ENCODE measurements at regions not wholly inside any gene's neighbourhood (a gene's known extent, or its start where the extent isn't known, plus 50 kb on each side); places are given as distances from the start of the nearest gene placed in this dataset.
"Not testable (repeated sequence)": the region's sequence is repeated elsewhere in the genome, so short reads cannot be mapped to it uniquely, and the experiment has no call there.

GRCh38 chr6:126983779-126984178, 134.7 kb upstream of the RSPO3 start:
- no peak for DNase-seq (ENCODE audit: low read depth)
- no peak overlapping the region for H3K4me3 ChIP-seq (ENCODE audit: control insufficient read depth, low read depth, low read length)
- no peak for TF ChIP-seq CTCF (conservative IDR thresholded peaks at IDR 0.05; ENCODE audit: control insufficient read depth, insufficient read depth, low read depth, low read length)

DNA sequence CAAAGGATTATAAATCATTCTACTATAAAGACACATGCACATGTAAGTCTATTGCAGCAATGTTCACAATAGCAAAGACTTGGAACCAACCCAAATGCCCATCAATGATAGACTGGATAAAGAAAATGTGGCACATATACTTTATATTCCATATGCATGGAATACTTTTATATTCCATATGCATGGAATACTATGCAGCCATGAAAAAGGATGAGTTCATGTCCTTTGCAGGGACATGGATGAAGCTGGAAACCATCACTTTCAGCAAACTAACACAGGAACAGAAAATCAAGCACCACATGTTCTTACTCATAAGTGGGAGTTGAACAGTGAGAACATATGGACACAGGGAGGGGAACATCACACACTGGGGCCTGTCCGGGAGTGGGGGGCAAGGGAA, 130.3 kb upstream of the RSPO3 start:
- not testable (repeated sequence) for DNase-seq (ENCODE audit: low read depth); H3K4me3 ChIP-seq (ENCODE audit: control insufficient read depth, low read depth, low read length)

DNA sequence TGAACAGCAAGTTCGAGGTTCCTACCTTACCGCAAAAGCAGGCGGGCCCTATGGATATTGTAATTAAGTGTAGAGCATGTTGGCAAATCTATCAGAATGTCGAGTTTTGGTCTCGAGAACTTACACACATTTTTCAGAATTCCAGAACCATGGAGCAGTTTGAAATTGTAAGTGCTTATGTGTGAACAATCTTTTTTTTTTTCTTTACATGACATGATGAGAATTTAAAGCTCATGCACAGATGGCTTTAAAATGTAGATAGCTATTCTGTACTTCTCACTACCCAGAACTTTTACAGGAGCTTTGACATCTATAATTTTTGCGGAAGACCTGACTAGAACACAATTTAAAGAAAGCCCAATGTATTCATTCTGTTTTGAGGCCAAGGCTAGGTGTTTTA, 117.8 kb upstream of the RSPO3 start:
- no peak for TF ChIP-seq CTCF (conservative IDR thresholded peaks at IDR 0.05; ENCODE audit: control insufficient read depth, insufficient read depth, low read depth, low read length)

DNA sequence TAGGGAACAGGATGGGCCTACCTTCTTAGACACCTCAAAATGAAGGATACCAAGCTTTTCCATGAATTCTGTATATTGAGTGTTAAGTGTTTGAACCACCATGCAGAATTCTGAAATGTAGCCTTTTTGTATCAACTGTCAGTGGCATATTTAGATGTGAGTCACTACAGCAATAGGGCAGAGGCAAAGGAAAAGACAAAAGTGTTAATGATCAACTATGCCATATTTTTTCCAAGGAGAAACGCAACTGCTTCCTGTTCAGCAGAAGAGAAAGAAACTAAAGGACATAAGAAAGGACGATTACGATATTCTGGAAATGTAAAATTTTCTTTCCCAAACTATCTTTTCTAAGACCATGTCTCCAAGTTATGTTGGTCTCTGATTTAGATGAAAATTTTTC, 104.6 kb upstream of the RSPO3 start:
- H3K4me3 ChIP-seq (ENCODE audit: control insufficient read depth, low read depth, low read length) = no peak overlapping the region
- DNase-seq (ENCODE audit: low read depth) = no peak
- no peak for TF ChIP-seq CTCF (conservative IDR thresholded peaks at IDR 0.05; ENCODE audit: control insufficient read depth, insufficient read depth, low read depth, low read length)

More for the DNA sequence above, 117.8 kb upstream of the RSPO3 start:
- no peak overlapping the region for H3K4me3 ChIP-seq (ENCODE audit: control insufficient read depth, low read depth, low read length)
- no peak for DNase-seq (ENCODE audit: low read depth)

- no peak for TF ChIP-seq CTCF (conservative IDR thresholded peaks at IDR 0.05; ENCODE audit: control insufficient read depth, insufficient read depth, low read depth, low read length)
- H3K4me3 ChIP-seq (ENCODE audit: control insufficient read depth, low read depth, low read length) = no peak overlapping the region
- DNase-seq (ENCODE audit: low read depth) = no peak
These were observed 102.6 kb upstream of the RSPO3 start for GRCh38 chr6:127015858-127016257.

GRCh38 chr6:127019828-127020227, 98.6 kb upstream of the RSPO3 start:
- DNase-seq (ENCODE audit: low read depth) = no peak
- no peak for TF ChIP-seq CTCF (conservative IDR thresholded peaks at IDR 0.05; ENCODE audit: control insufficient read depth, insufficient read depth, low read depth, low read length)
- H3K4me3 ChIP-seq (ENCODE audit: control insufficient read depth, low read depth, low read length) = no peak overlapping the region

DNA sequence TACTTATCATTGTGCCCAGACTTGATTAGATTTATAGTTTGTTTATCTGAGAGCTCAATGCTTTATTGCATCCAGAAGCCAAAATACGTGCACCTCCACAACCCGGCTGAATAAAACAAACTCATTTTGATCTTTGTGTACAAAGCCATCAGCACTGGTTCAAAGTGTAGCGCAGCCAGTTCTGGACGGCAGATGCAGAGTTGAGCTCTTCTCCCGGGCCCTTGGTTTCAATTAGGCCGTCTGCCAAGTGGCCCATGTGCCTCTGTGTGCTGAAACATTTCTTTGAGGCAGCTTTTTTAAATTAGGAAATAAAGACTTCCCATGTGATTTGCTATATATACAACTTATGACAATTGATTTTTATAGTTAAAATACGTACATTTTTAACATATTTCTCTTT, 96.2 kb upstream of the RSPO3 start:
- no peak overlapping the region for H3K4me3 ChIP-seq (ENCODE audit: control insufficient read depth, low read depth, low read length)
- no peak for TF ChIP-seq CTCF (conservative IDR thresholded peaks at IDR 0.05; ENCODE audit: control insufficient read depth, insufficient read depth, low read depth, low read length)
- DNase-seq (ENCODE audit: low read depth) = peak; percentile 63

Data from fibroblast of mammary gland (primary cell).